ENCODE measurements at regions not wholly inside any gene's neighbourhood (a gene's known extent, or its start where the extent isn't known, plus 50 kb on each side); places are given as distances from the start of the nearest gene placed in this dataset.

GRCh38 chr4:13215560-13215959 lies 268.6 kb downstream of the RAB28 start:
- Histone ChIP-seq H3K9me3 (ENCODE audit: control insufficient read depth, low read length) (no peaks in the 10 kb centered on the region), H3K79me2 (no peaks in the 10 kb centered on the region), H3K4me3 (ENCODE audit: low read depth, low read length) (no peak overlapping the region), H3K27me3 (ENCODE audit: control insufficient read depth, insufficient read depth, low read length) (no peaks in the 10 kb centered on the region), H3K9ac (no peak overlapping the region), H3K4me2 (ENCODE audit: low read length) (no peak overlapping the region), H2AFZ (no peak overlapping the region), H3K4me1 (no peaks in the 10 kb centered on the region), H3K27ac (no peak overlapping the region), H3K36me3 (ENCODE audit: control insufficient read depth, insufficient read depth, low read length) (no peaks in the 10 kb centered on the region)
- no peak for TF ChIP-seq CTCF (IDR thresholded peaks at IDR 0.05)

GRCh38 chr4:13212936-13213335 lies 271.2 kb downstream of the RAB28 start:
- Histone ChIP-seq H3K4me1 (no peaks in the 10 kb centered on the region), H3K9ac (no peak overlapping the region), H3K27me3 (ENCODE audit: control insufficient read depth, insufficient read depth, low read length) (no peaks in the 10 kb centered on the region), H2AFZ (no peak overlapping the region), H3K4me2 (ENCODE audit: low read length) (no peak overlapping the region), H3K9me3 (ENCODE audit: control insufficient read depth, low read length) (no peaks in the 10 kb centered on the region), H3K27ac (no peak overlapping the region), H3K36me3 (ENCODE audit: control insufficient read depth, insufficient read depth, low read length) (no peaks in the 10 kb centered on the region), H3K79me2 (no peaks in the 10 kb centered on the region), H3K4me3 (ENCODE audit: low read depth, low read length) (no peak overlapping the region)
- no peak for TF ChIP-seq CTCF (IDR thresholded peaks at IDR 0.05)

GRCh38 chr4:13209600-13209999 lies 274.5 kb downstream of the RAB28 start:
- H3K79me2 ChIP-seq, result no peaks in the 10 kb centered on the region
- H3K9me3 ChIP-seq (ENCODE audit: control insufficient read depth, low read length), result no peaks in the 10 kb centered on the region
- no peaks in the 10 kb centered on the region for H3K27me3 ChIP-seq (ENCODE audit: control insufficient read depth, insufficient read depth, low read length)
- no peaks in the 10 kb centered on the region for H3K36me3 ChIP-seq (ENCODE audit: control insufficient read depth, insufficient read depth, low read length)
- TF ChIP-seq CTCF (IDR thresholded peaks at IDR 0.05), result no peak
- H3K4me3 ChIP-seq (ENCODE audit: low read depth, low read length), result no peak overlapping the region
- H2AFZ ChIP-seq, result no peak overlapping the region
- no peak overlapping the region for H3K4me2 ChIP-seq (ENCODE audit: low read length)
- no peak overlapping the region for H3K27ac ChIP-seq
- no peaks in the 10 kb centered on the region for H3K4me1 ChIP-seq
- no peak overlapping the region for H3K9ac ChIP-seq

- no peak overlapping the region for H2AFZ ChIP-seq
- H3K9me3 ChIP-seq (ENCODE audit: control insufficient read depth, low read length), result no peaks in the 10 kb centered on the region
- H3K79me2 ChIP-seq, result no peaks in the 10 kb centered on the region
- H3K9ac ChIP-seq, result no peak overlapping the region
- no peak overlapping the region for H3K4me2 ChIP-seq (ENCODE audit: low read length)
- no peak overlapping the region for H3K4me3 ChIP-seq (ENCODE audit: low read depth, low read length)
- no peak overlapping the region for H3K27ac ChIP-seq
- TF ChIP-seq CTCF (IDR thresholded peaks at IDR 0.05), result no peak
- no peaks in the 10 kb centered on the region for H3K27me3 ChIP-seq (ENCODE audit: control insufficient read depth, insufficient read depth, low read length)
- no peaks in the 10 kb centered on the region for H3K36me3 ChIP-seq (ENCODE audit: control insufficient read depth, insufficient read depth, low read length)
- H3K4me1 ChIP-seq, result no peaks in the 10 kb centered on the region
Measured at GRCh38 chr4:13208558-13209193, 275.5 kb downstream of the RAB28 start.

- Histone ChIP-seq H3K27me3 (ENCODE audit: control insufficient read depth, insufficient read depth, low read length) (no peaks in the 10 kb centered on the region), H3K4me1 (no peaks in the 10 kb centered on the region), H3K4me3 (ENCODE audit: low read depth, low read length) (no peak overlapping the region)
Measured at GRCh38 chr4:13207226-13207625, 276.9 kb downstream of the RAB28 start.

More at GRCh38 chr4:13207226-13207625, 276.9 kb downstream of the RAB28 start:
- H3K36me3 ChIP-seq (ENCODE audit: control insufficient read depth, insufficient read depth, low read length), result no peaks in the 10 kb centered on the region
- no peak overlapping the region for H2AFZ ChIP-seq
- no peak overlapping the region for H3K27ac ChIP-seq
- H3K9me3 ChIP-seq (ENCODE audit: control insufficient read depth, low read length), result no peaks in the 10 kb centered on the region
- H3K79me2 ChIP-seq, result no peaks in the 10 kb centered on the region
- TF ChIP-seq CTCF (IDR thresholded peaks at IDR 0.05), result no peak
- H3K9ac ChIP-seq, result no peak overlapping the region
- no peak overlapping the region for H3K4me2 ChIP-seq (ENCODE audit: low read length)
